Neural cell (in vitro differentiated cells): ENCODE measurements at regions not wholly inside any gene's neighbourhood (a gene's known extent, or its start where the extent isn't known, plus 50 kb on each side); places are given as distances from the start of the nearest gene placed in this dataset.

Source experiments
- H2AFZ ChIP-seq: fragments of 200-600, 300-800 bp; sonication (generic), shearing (Covaris generic); 2 replicates; pipeline ENCODE4 v1.6.0; 2014; ENCODE audit warnings: low read depth, mild to moderate bottlenecking, antibody characterized with exemption, low read length, moderate library complexity
- H3F3A ChIP-seq: fragments of 200-600 bp; shearing (Covaris generic); 2 replicates; pipeline ENCODE4 v1.6.1; 2016; ENCODE audit warnings: mild to moderate bottlenecking, moderate library complexity, mixed read lengths, antibody characterized with exemption, low read length; ENCODE audit not compliant: insufficient read depth, poor library complexity, severe bottlenecking
- H3K27ac ChIP-seq: fragments of 200-600, 300-800 bp; sonication (generic), shearing (Covaris generic); 2 replicates; pipeline ENCODE4 v1.5.1; 2014; ENCODE audit warnings: mild to moderate bottlenecking, low read length, moderate library complexity
- H3K27me3 ChIP-seq: fragments of 300-800, 200-600 bp; sonication (generic), shearing (Covaris generic); 2 replicates; pipeline ENCODE4 v1.6.0; 2014; ENCODE audit warnings: mild to moderate bottlenecking, low read depth, low read length, moderate library complexity; ENCODE audit not compliant: insufficient read depth
- H3K36me3 ChIP-seq: fragments of 300-800, 200-600 bp; sonication (generic), shearing (Covaris generic); 2 replicates; pipeline ENCODE4 v1.5.1; 2014; ENCODE audit warnings: mild to moderate bottlenecking, antibody characterized with exemption, low read length, moderate library complexity; ENCODE audit not compliant: insufficient read depth
- H3K4me2 ChIP-seq: fragments of 300-800, 200-600 bp; sonication (generic), shearing (Covaris generic); 2 replicates; pipeline ENCODE4 v1.6.0; 2014; ENCODE audit warnings: mild to moderate bottlenecking, low read length
- H3K4me3 ChIP-seq: fragments of 300-800, 200-600 bp; sonication (generic), shearing (Covaris generic); 2 replicates; pipeline ENCODE4 v1.5.1; 2014; ENCODE audit warnings: mild to moderate bottlenecking, low read length, moderate library complexity
- H3K79me2 ChIP-seq: fragments of 200-600 bp; shearing (Covaris generic); replicated peaks from 2 replicates; pipeline ENCODE4 v1.6.0; 2014; ENCODE audit warnings: mild to moderate bottlenecking, low read length, moderate library complexity; ENCODE audit not compliant: insufficient read depth
- H3K9ac ChIP-seq: fragments of 300-800, 200-600 bp; sonication (generic), shearing (Covaris generic); 2 replicates; pipeline ENCODE4 v1.6.1; 2016; ENCODE audit warnings: mild to moderate bottlenecking, low read length, mixed read lengths
- H3K9me2 ChIP-seq: fragments of 200-600 bp; shearing (Covaris generic); 2 replicates; pipeline ENCODE4 v1.6.1; 2016; ENCODE audit warnings: mild to moderate bottlenecking, low read length, mixed read lengths; ENCODE audit not compliant: insufficient read depth
- H3K9me3 ChIP-seq: fragments of 200-600, 300-800 bp; sonication (generic), shearing (Covaris generic); 2 replicates; pipeline ENCODE4 v1.6.1; 2016; ENCODE audit warnings: mild to moderate bottlenecking, mixed run types, low read length, moderate library complexity, mixed read lengths
- H4K20me1 ChIP-seq: fragments of 200-600 bp; shearing (Covaris generic); 2 replicates; pipeline ENCODE4 v1.6.1; 2016; ENCODE audit warnings: mild to moderate bottlenecking, mixed run types; ENCODE audit not compliant: insufficient read depth
- EP300 ChIP-seq: fragments of 450-650 bp; conservative IDR thresholded peaks from 2 replicates; pipeline ENCODE4 v1.6.1; 2014; ENCODE audit warnings: antibody characterized with exemption, mild to moderate bottlenecking, moderate library complexity; ENCODE audit not compliant: poor library complexity, severe bottlenecking
- EZH2 ChIP-seq: fragments of 200-600, 300-800 bp; shearing (Covaris generic), sonication (generic); IDR thresholded peaks from 2 replicates; pipeline ENCODE4 v1.6.1; 2014; ENCODE audit warnings: antibody characterized with exemption, low read length, borderline replicate concordance, mild to moderate bottlenecking; ENCODE audit not compliant: insufficient read depth, poor library complexity, severe bottlenecking
- MXI1 ChIP-seq: fragments of 450-650 bp; conservative IDR thresholded peaks from 2 replicates; pipeline ENCODE4 v1.6.1; 2014; ENCODE audit warnings: antibody characterized with exemption, mild to moderate bottlenecking; ENCODE audit not compliant: poor library complexity, severe bottlenecking
- POLR2AphosphoS5 ChIP-seq: IDR thresholded peaks from 2 replicates; pipeline ENCODE4 v1.6.1; 2012
- RAD21 ChIP-seq: fragments of 450-650 bp; conservative IDR thresholded peaks from 2 replicates; pipeline ENCODE4 v1.6.1; 2014; ENCODE audit warnings: antibody characterized with exemption, mild to moderate bottlenecking, moderate library complexity
- SMC3 ChIP-seq: fragments of 450-650 bp; conservative IDR thresholded peaks from 2 replicates; pipeline ENCODE4 v1.6.1; 2014; ENCODE audit warnings: antibody characterized with exemption, mild to moderate bottlenecking, moderate library complexity; ENCODE audit not compliant: poor library complexity
- TAF1 ChIP-seq: IDR thresholded peaks from 2 replicates; pipeline ENCODE4 v1.6.1; 2012; ENCODE audit warnings: low read depth
- TF ChIP-seq, protein P1 (sequence below): fragments of 450-650 bp; IDR thresholded peaks from 2 replicates; pipeline ENCODE4 v1.5.1; 2014; ENCODE audit warnings: antibody characterized with exemption, mild to moderate bottlenecking, moderate library complexity; ENCODE audit not compliant: poor library complexity, severe bottlenecking
- TF ChIP-seq, protein P2 (sequence below): IDR thresholded peaks from 2 replicates; pipeline ENCODE4 v1.6.1; 2012; ENCODE audit warnings: borderline replicate concordance

DNA sequence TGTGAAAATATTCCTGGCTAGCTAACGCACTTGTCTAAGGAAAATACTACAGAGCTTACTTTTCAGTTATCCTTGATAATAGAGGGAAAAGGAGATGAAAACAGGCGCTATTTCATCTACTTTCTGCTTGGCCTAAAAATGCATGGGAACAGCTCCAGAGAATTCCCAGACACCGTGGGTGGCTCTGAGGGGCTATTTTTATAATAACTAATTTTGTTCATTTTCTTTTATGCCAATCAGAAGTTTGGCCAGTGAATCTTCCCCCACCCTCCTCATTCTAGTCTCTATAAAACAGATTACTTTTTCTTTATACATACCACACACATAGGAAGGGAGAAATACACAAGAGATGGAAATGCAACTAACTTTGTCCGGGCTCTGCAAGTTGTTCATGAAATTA, 322.9 kb downstream of the SETD4 start:
- Histone ChIP-seq H3K9me3 (no peaks in the 10 kb centered on the region), H3K4me2 (no peak overlapping the region), H3F3A (no peaks in the 10 kb centered on the region), H2AFZ (no peak overlapping the region), H3K27ac (no peak overlapping the region), H3K27me3 (no peaks in the 10 kb centered on the region), H4K20me1 (no peaks in the 10 kb centered on the region), H3K9ac (no peak overlapping the region), H3K4me3 (no peak overlapping the region), H3K79me2 (no peaks in the 10 kb centered on the region), H3K36me3 (no peaks in the 10 kb centered on the region), H3K9me2 (no peaks in the 10 kb centered on the region)
- TF ChIP-seq EP300 (no peak), RAD21 (no peak), MXI1 (no peak), EZH2 (no peak), SMC3 (no peak), TAF1 (no peak), POLR2AphosphoS5 (no peak)
- TF ChIP-seq, protein P1, sequence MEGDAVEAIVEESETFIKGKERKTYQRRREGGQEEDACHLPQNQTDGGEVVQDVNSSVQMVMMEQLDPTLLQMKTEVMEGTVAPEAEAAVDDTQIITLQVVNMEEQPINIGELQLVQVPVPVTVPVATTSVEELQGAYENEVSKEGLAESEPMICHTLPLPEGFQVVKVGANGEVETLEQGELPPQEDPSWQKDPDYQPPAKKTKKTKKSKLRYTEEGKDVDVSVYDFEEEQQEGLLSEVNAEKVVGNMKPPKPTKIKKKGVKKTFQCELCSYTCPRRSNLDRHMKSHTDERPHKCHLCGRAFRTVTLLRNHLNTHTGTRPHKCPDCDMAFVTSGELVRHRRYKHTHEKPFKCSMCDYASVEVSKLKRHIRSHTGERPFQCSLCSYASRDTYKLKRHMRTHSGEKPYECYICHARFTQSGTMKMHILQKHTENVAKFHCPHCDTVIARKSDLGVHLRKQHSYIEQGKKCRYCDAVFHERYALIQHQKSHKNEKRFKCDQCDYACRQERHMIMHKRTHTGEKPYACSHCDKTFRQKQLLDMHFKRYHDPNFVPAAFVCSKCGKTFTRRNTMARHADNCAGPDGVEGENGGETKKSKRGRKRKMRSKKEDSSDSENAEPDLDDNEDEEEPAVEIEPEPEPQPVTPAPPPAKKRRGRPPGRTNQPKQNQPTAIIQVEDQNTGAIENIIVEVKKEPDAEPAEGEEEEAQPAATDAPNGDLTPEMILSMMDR: no peak
- TF ChIP-seq, protein P2, sequence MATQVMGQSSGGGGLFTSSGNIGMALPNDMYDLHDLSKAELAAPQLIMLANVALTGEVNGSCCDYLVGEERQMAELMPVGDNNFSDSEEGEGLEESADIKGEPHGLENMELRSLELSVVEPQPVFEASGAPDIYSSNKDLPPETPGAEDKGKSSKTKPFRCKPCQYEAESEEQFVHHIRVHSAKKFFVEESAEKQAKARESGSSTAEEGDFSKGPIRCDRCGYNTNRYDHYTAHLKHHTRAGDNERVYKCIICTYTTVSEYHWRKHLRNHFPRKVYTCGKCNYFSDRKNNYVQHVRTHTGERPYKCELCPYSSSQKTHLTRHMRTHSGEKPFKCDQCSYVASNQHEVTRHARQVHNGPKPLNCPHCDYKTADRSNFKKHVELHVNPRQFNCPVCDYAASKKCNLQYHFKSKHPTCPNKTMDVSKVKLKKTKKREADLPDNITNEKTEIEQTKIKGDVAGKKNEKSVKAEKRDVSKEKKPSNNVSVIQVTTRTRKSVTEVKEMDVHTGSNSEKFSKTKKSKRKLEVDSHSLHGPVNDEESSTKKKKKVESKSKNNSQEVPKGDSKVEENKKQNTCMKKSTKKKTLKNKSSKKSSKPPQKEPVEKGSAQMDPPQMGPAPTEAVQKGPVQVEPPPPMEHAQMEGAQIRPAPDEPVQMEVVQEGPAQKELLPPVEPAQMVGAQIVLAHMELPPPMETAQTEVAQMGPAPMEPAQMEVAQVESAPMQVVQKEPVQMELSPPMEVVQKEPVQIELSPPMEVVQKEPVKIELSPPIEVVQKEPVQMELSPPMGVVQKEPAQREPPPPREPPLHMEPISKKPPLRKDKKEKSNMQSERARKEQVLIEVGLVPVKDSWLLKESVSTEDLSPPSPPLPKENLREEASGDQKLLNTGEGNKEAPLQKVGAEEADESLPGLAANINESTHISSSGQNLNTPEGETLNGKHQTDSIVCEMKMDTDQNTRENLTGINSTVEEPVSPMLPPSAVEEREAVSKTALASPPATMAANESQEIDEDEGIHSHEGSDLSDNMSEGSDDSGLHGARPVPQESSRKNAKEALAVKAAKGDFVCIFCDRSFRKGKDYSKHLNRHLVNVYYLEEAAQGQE: no peak

DNA sequence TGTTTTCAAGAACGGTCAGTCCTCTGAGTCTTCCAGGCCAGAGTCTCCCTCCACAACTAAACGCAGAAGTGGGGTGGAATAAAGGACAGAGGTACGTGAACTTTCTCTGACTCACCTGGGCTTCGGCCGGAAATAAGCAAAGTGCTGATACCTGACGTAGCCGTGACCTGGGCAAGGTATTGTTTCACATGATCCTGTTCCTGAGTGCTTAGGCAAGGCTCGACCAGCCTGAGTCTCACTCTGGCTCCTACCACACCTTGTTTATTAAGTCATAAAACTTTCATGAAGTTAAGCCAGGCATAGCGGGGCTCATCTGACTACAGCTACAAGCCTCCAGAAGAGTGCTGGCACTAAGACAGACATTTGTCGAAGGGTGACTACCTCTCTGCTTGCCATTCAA, 327.5 kb downstream of the SETD4 start:
- Histone ChIP-seq H3K4me3 (no peak overlapping the region), H3K27me3 (no peaks in the 10 kb centered on the region), H3K9me3 (no peaks in the 10 kb centered on the region), H3K9me2 (no peaks in the 10 kb centered on the region), H3K36me3 (no peaks in the 10 kb centered on the region), H3K4me2 (no peak overlapping the region), H3K9ac (no peak overlapping the region), H3K79me2 (no peaks in the 10 kb centered on the region), H3K27ac (no peak overlapping the region), H3F3A (no peaks in the 10 kb centered on the region), H2AFZ (no peak overlapping the region), H4K20me1 (no peaks in the 10 kb centered on the region)
- TF ChIP-seq SMC3: no peak
- no peak for TF ChIP-seq TAF1
- TF ChIP-seq MXI1: no peak
- no peak for TF ChIP-seq RAD21
- TF ChIP-seq EZH2: no peak
- TF ChIP-seq, protein P2: no peak
- no peak for TF ChIP-seq EP300
- no peak for TF ChIP-seq POLR2AphosphoS5
- TF ChIP-seq, protein P1: no peak
